Immature natural killer cell (primary cell): ENCODE measurements at regions not wholly inside any gene's neighbourhood (a gene's known extent, or its start where the extent isn't known, plus 50 kb on each side); places are given as distances from the start of the nearest gene placed in this dataset.
"Not testable (repeated sequence)": the region's sequence is repeated elsewhere in the genome, so short reads cannot be mapped to it uniquely, and the experiment has no call there.

ENCODE experiments used
- DNase-seq, 3 donors: peaks; one replicate each; pipeline ENCODE4 v3.0.0; 2022; ENCODE audit warnings: mixed read lengths in 1 of 3
- H3K27ac Mint-ChIP-seq, 6 donors: one replicate each; pipeline ENCODE4 v1.8.0; 2020; ENCODE audit warnings: mixed read lengths in 6 of 6, mild to moderate bottlenecking in 5 of 6, inconsistent platforms in 4 of 6, moderate library complexity in 3 of 6
- H3K27me3 Mint-ChIP-seq, 3 donors: one replicate each; pipeline ENCODE4 v1.8.0; 2020 to 2021; ENCODE audit warnings: low read depth in 3 of 3, mild to moderate bottlenecking in 3 of 3, mixed read lengths in 3 of 3, moderate library complexity in 3 of 3, inconsistent platforms in 1 of 3
- H3K36me3 Mint-ChIP-seq, 3 donors: one replicate each; pipeline ENCODE4 v1.8.0; 2020; ENCODE audit warnings: mixed read lengths in 3 of 3, inconsistent platforms in 2 of 3, mild to moderate bottlenecking in 2 of 3
- H3K4me1 Mint-ChIP-seq, 2 donors: one replicate each; pipeline ENCODE4 v1.8.0; 2020; ENCODE audit warnings: inconsistent platforms in 2 of 2, mild to moderate bottlenecking in 2 of 2, mixed read lengths in 2 of 2, moderate library complexity in 1 of 2
- H3K4me3 Mint-ChIP-seq, 5 donors: one replicate each; pipeline ENCODE4 v1.8.0; 2020; ENCODE audit warnings: mild to moderate bottlenecking in 5 of 5, mixed read lengths in 5 of 5, inconsistent platforms in 3 of 5, moderate library complexity in 3 of 5
- H3K9me3 Mint-ChIP-seq, 6 donors: one replicate each; pipeline ENCODE4 v1.8.0; 2020; ENCODE audit warnings: mild to moderate bottlenecking in 6 of 6, mixed read lengths in 6 of 6, inconsistent platforms in 4 of 6, moderate library complexity in 3 of 6

DNA sequence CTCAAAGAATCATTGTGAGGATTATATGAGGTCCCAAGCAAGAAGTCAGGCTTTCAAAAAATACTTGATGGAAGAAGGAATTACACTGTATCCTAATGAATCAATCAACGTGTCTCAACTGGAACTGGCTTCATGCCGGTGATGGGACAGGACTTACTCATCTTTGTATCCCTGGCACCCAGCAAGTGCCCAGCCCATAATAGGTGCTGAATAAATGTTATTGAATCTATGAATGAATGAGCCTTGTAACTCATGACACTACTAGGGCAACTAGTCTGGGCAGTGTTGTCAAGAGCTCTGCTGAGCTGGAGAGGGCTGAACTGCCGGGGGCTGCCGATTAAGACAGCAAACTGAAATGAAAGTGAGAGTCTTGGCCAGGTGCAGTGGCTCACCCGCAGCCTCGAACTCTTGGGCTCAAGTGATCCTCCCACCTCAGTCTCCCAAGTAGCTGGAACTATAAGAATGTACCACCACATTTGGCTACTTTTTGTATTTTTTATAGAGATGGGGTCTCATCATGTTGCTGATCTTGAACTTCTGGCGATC, 87.2 kb upstream of the KIF5B start:
- Mint-ChIP-seq H3K4me1 (no peaks in the 10 kb centered on the region), H3K9me3 (no peaks in the 10 kb centered on the region), H3K4me3 (no peak overlapping the region), H3K36me3 (no peaks in the 10 kb centered on the region), H3K27ac (no peak overlapping the region), H3K27me3 (peaks cover 0 to 2% (median 1%) of the 10 kb centered on the region in 3 donors)
- no peak for DNase-seq

DNA sequence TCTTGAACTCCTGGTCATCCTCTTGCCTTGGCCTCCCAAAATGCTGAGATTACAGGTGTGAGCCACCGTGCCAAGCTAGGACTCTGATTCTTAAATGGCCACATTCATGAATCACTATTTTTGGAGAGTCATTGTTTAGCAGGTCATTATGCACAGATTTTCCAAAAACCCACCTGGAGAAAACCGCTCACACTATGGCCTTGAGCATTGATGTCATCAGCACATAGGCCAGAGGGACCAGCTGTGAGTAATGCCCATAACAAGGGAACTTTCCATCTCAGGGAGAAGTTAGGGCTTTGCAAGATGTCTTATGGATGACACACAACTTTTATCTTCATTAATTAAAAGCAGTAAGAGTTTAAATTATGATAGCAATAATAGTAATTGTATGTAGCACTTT, 86.4 kb upstream of the KIF5B start:
- Mint-ChIP-seq H3K4me1 (no peaks in the 10 kb centered on the region), H3K27me3 (peaks cover 0 to 2% (median 1%) of the 10 kb centered on the region in 3 donors)

GRCh38 chr10:32141018-32141807, 85.0 kb upstream of the KIF5B start:
- no peak for DNase-seq
- Mint-ChIP-seq H3K4me1 (no peaks in the 10 kb centered on the region), H3K9me3 (no peaks in the 10 kb centered on the region), H3K27me3 (peaks cover 0 to 2% (median 1%) of the 10 kb centered on the region in 3 donors), H3K27ac (no peak overlapping the region), H3K36me3 (no peaks in the 10 kb centered on the region), H3K4me3 (no peak overlapping the region)

More for the DNA sequence above, 86.4 kb upstream of the KIF5B start:
- Mint-ChIP-seq H3K9me3 (no peaks in the 10 kb centered on the region), H3K4me3 (no peak overlapping the region), H3K36me3 (no peaks in the 10 kb centered on the region), H3K27ac (no peak overlapping the region)
- DNase-seq: no peak

- peaks cover 0 to 2% (median 1%) of the 10 kb centered on the region in 3 donors for H3K27me3 Mint-ChIP-seq
- no peaks in the 10 kb centered on the region for H3K36me3 Mint-ChIP-seq
- H3K4me1 Mint-ChIP-seq: no peaks in the 10 kb centered on the region
- DNase-seq: no peak
- no peaks in the 10 kb centered on the region for H3K9me3 Mint-ChIP-seq
- no peak overlapping the region for H3K27ac Mint-ChIP-seq
- H3K4me3 Mint-ChIP-seq: no peak overlapping the region
Measured at GRCh38 chr10:32140403-32140802, 84.2 kb upstream of the KIF5B start.

- Mint-ChIP-seq H3K4me1 (no peaks in the 10 kb centered on the region), H3K9me3 (no peaks in the 10 kb centered on the region), H3K4me3 (no peak overlapping the region), H3K27me3 (peaks cover 0 to 2% (median 1%) of the 10 kb centered on the region in 3 donors), H3K36me3 (no peaks in the 10 kb centered on the region), H3K27ac (no peak overlapping the region)
- no peak for DNase-seq
Measured at GRCh38 chr10:32139223-32140073, 83.2 kb upstream of the KIF5B start.

DNA sequence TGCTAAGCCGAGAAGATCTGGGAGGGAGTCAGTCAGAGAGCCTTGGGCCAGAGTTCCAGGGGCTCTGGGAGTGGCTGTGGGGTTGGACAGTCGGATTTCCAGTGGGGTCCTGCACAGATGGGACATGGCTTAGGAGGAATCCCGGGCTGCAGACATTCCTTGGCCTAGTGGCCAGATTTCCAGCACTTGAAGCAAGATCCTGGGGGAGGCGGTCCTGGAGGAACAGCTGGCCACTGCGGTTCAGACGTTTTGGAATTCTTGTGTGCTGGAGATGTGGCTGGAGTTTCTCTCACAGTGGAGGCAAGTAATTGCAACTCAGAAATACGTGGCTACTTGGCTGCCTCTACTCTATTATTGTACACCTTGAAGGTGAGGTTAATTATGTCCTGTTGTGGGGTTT, 80.7 kb upstream of the KIF5B start:
- H3K36me3 Mint-ChIP-seq: not testable (repeated sequence)

DNA sequence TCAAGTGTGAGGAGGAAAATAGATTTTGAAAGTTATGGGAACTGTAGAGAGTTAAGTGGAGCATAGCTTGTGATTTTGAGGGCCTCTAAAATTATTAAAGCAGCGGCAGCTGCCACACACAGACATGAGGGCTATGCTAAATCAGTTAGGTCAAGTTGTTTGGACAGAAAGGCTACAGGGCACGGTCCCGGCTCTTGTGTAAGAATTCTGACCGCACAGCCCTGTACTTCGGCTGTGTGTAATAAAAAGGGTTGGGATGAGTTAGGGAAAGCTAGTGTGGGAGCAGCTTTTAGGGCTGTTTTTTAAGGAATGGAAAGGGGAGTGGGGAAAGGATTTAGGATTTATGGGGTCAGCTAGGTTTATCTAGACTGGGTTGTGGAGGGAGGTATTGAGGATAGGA, 79.6 kb upstream of the KIF5B start:
- DNase-seq, H3K9me3 Mint-ChIP-seq, H3K4me1 Mint-ChIP-seq, H3K27me3 Mint-ChIP-seq, H3K27ac Mint-ChIP-seq, H3K36me3 Mint-ChIP-seq, H3K4me3 Mint-ChIP-seq: not testable (repeated sequence)

More for the DNA sequence above, 80.7 kb upstream of the KIF5B start:
- not testable (repeated sequence) for DNase-seq, H3K9me3 Mint-ChIP-seq, H3K27me3 Mint-ChIP-seq, H3K4me3 Mint-ChIP-seq, H3K4me1 Mint-ChIP-seq, H3K27ac Mint-ChIP-seq

- Mint-ChIP-seq H3K9me3 (no peaks in the 10 kb centered on the region), H3K27ac (no peak overlapping the region), H3K36me3 (no peaks in the 10 kb centered on the region), H3K4me3 (no peak overlapping the region), H3K4me1 (peaks cover 0 to 5% of the 10 kb centered on the region in 2 donors), H3K27me3 (peaks cover 0 to 2% (median 0%) of the 10 kb centered on the region in 3 donors)
- no peak for DNase-seq
Measured at GRCh38 chr10:32132357-32132946, 76.2 kb upstream of the KIF5B start.

- peaks cover 0 to 4% (median 2%) of the 10 kb centered on the region in 3 donors for H3K27me3 Mint-ChIP-seq
- DNase-seq: no peak
- H3K27ac Mint-ChIP-seq: no peak overlapping the region
- H3K4me3 Mint-ChIP-seq: no peak overlapping the region
- H3K4me1 Mint-ChIP-seq: peaks cover 0 to 5% of the 10 kb centered on the region in 2 donors
- no peaks in the 10 kb centered on the region for H3K36me3 Mint-ChIP-seq
- no peaks in the 10 kb centered on the region for H3K9me3 Mint-ChIP-seq
Measured at GRCh38 chr10:32131388-32131787, 75.2 kb upstream of the KIF5B start.

DNA sequence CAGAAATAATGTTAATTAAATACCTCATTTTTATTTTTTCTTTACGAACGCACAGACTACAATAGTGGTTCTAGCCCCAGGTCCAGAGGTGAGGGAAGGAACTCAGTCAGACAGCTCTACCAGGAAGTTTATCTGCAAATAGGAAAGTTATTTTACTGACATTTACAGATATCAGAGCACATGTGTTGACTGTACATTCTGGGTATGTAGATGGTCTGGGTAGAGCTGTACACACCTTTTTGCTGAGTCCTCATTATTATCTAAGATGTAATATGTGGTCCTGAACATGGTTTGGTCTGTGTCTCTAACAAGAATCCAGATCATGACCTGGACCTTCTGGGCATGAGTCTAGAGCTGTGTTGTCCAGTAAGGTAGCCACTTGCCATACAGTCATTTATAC, 74.6 kb upstream of the KIF5B start:
- H3K4me3 Mint-ChIP-seq: no peak overlapping the region
- no peaks in the 10 kb centered on the region for H3K36me3 Mint-ChIP-seq
- H3K4me1 Mint-ChIP-seq: peaks cover 0 to 5% of the 10 kb centered on the region in 2 donors
- H3K27me3 Mint-ChIP-seq: peaks cover 0 to 4% (median 2%) of the 10 kb centered on the region in 3 donors
- no peaks in the 10 kb centered on the region for H3K9me3 Mint-ChIP-seq
- DNase-seq: no peak
- H3K27ac Mint-ChIP-seq: no peak overlapping the region

DNA sequence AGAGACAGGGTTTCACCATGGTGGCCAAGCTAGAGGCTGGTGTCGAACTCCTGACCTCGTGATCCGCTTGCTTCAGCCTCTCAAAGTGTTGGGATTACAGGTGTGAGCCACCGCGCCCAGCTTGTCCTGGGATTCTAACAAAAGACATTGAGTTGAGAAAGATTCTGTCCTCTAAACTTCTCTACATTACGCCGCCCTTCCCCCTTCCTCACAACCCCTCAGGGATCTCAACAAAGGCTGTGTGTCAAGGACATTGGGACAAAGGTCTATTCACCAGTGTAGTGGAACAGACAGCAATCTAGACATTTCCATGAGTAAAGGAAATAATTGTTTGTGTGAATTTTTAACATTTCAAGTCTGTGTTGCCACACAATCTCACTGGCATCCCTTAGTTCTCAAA, 68.8 kb upstream of the KIF5B start:
- H3K27ac Mint-ChIP-seq: no peak overlapping the region
- H3K9me3 Mint-ChIP-seq: peaks cover 0 to 9% (median 0%) of the 10 kb centered on the region in 6 donors
- no peak overlapping the region for H3K4me3 Mint-ChIP-seq
- H3K36me3 Mint-ChIP-seq: no peaks in the 10 kb centered on the region
- no peak for DNase-seq
- no peaks in the 10 kb centered on the region for H3K4me1 Mint-ChIP-seq
- peaks cover 0 to 4% (median 2%) of the 10 kb centered on the region in 3 donors for H3K27me3 Mint-ChIP-seq

DNA sequence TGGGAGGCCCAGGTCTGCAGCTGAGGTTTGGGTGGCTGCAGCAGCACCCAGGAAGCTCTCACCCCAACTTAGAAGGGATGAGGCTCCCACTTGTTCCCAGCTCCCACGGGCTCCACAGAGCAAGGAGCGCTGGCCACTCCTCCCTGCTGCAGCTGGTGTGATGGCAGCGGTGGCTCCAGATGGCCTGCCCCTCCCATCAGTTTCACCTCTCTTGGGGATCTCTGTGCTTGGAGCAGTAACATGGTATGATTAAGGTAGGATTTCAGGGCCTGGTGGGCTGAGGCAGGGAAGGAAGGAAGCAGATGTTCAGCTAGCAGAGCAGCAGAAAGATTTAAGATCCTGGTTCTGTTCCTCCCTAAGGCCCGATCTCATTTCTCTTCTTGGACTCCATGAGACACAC, 66.8 kb upstream of the KIF5B start:
- H3K27ac Mint-ChIP-seq: no peak overlapping the region
- H3K36me3 Mint-ChIP-seq: no peaks in the 10 kb centered on the region
- peaks cover 0 to 9% (median 0%) of the 10 kb centered on the region in 6 donors for H3K9me3 Mint-ChIP-seq
- DNase-seq: no peak
- H3K4me1 Mint-ChIP-seq: no peaks in the 10 kb centered on the region
- peaks cover 0 to 11% (median 2%) of the 10 kb centered on the region in 3 donors for H3K27me3 Mint-ChIP-seq
- H3K4me3 Mint-ChIP-seq: no peak overlapping the region

DNA sequence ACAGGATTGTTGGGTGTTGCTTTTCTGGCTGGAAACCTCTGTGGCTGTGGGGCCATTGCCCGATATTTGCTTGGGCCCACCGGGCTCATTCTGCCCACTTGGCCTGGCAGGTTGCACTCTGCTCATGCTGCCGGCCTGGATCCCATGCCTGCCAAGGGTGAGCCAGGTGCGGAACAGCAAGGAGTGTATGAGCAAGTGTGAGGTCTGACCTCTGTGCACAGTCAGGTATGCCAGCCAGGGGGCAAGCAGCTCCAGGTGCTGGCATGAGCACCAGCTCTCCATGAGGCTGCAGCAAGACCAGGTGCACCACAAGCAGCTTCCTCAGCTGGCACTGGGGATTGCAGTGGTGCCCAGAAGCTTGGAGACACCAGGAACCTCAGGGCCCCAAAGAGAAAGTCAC, 65.4 kb upstream of the KIF5B start:
- DNase-seq: no peak
- Mint-ChIP-seq H3K27me3 (peaks cover 0 to 7% (median 2%) of the 10 kb centered on the region in 3 donors), H3K4me3 (no peak overlapping the region), H3K36me3 (no peaks in the 10 kb centered on the region), H3K9me3 (peaks cover 0 to 9% (median 0%) of the 10 kb centered on the region in 6 donors), H3K4me1 (no peaks in the 10 kb centered on the region), H3K27ac (no peak overlapping the region)

DNA sequence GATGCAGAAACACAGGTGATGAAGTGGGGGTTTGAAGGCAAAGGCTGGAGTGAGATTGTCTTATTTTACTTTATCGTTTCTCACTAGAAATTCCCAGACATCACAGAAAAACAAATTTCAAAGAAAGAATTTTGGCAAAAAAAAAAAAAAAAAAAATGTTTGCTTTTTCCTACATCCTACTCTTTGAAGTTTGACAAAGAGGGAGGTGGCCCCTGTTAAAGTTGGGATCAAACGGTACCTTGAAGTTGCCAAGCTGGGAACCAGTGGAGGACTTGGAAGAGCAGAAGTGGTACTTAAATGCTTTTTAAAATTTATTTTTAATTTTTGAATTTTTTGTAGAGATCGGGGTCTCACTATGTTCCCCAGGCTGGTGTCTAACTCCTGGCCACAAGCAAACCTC, 63.9 kb upstream of the KIF5B start:
- Mint-ChIP-seq H3K27ac (no peak overlapping the region), H3K9me3 (peaks cover 0 to 9% (median 0%) of the 10 kb centered on the region in 6 donors), H3K4me1 (no peaks in the 10 kb centered on the region), H3K36me3 (no peaks in the 10 kb centered on the region), H3K27me3 (peaks cover 0 to 9% (median 2%) of the 10 kb centered on the region in 3 donors), H3K4me3 (no peak overlapping the region)
- no peak for DNase-seq
